NCI-H2107 treated with DMSO at 0.1 percent for 48 hours (cell line): ENCODE measurements at regions not wholly inside any gene's neighbourhood (a gene's known extent, or its start where the extent isn't known, plus 50 kb on each side); places are given as distances from the start of the nearest gene placed in this dataset.

Experiments used
- DNase-seq: peaks from one replicate; lab custom pipeline; 2025; ENCODE audit not compliant: unreplicated experiment; lab: John Stamatoyannopoulos, UW

DNA sequence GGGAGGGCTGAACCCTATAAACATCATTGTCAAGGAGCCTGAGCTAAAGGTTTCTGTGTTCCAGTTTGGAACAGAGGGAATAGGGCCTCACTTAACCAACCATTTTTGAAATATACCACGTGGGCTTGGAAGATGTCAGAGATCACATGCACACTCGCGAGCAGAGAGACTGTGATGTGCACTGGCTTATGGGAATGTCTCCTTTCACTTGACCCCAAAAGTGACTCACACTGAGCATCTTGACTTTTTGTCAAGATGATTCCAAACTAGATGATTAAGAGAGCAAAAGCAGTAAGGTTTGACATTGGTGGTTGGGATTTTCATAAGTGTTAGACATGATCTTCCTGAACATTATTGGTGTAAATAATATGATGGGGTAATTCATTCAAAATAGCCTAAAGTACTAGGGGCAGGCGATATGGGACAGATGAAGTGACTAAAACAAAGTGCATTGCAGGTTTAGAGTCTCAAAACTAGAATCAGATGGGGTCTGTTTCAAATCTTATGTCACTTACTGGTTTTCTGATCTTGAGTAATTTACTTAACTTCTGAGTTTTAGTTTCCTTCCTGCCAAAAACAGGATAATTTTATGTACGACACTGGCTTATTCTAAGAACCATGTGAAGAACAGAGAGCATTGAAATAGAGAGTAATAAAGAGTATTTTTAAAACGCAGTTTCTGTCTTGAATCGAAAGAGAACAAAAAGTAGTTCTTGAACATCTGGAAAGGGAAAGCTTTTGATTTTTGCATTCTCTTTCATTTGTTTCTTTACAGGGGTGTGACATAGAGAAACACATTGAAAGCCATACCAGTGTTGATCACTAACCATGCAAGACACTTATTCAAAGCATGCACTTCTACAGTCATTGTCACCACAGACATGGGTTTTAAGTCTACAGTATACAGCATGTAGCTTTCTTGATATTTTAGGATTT, 383.0 kb downstream of the DIRAS2 start:
- no peak for DNase-seq

DNA sequence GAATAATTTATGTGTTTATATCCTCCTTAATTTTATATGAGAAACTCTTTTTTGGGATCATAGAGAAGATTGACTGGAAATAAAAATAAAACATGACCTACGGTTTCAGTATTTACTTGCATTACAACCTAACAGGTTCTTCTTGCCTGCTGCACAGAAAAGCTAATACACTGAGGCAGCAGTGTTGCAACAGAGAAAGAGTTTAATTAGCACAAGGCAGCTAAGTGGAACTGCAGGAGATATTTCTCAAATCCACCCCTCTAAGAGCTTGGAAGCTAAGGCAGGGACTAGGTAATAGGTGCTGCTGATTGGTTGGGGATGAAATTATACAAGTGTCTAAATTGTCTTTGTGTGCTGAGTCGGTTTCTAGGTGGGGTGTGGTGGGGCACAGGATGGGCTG, 380.9 kb downstream of the DIRAS2 start:
- no peak for DNase-seq

DNA sequence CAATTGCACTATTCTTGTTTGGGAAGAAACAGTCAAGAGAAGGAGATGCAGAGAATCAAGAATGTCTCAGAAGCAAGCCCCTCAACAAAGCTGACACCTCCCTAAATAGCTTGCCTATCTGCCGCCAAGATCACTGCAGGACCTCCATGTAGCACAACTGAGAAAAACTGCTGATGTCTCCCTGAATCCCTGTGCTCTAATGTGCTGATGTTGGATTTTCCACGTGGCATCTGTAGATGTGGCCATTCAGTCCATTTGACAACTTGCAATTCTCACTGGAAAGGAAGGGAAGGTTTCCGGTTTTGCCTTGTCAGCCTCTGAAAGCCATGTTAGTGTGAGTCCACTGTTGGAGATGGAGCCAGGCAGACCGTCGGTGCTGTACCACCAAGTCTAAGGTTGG, 374.0 kb downstream of the DIRAS2 start:
- no peak for DNase-seq

DNA sequence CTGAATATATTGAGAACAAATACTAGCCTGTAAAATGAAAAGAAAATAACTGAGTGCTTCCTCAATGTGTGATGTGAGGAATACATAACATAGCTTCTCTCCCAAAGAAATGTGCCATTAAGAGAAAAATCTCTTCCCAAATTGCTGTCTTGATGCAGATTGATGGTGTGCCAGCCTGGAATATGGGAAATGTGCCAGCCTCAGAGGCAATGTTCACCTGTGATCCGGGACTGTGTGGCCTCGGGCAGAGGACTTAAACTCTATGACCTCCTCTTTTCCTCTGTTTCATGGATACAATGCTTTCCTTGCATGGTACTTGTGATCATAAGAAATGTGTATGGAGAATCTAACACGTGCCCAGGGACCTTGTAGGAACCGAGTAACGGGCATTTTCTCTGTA, 370.9 kb downstream of the DIRAS2 start:
- DNase-seq: no peak

DNA sequence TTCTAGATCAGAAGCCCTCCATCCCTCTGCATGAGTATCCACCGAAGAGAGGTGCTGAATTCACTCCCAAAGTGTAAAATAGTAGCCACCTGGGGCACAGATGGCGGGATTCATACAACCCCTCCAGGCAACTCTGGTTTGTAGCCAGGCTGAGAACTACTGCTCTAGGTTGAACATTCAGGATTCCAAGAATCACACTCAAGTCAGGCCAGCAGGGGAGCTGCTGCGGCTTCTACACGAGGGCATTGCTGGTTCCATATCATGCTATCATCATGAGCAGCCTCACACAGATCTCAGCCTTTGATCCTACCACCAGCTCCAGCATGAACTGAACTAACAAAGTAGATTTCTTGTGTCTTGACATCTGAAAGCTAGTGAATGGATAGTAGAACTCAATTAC, 367.9 kb downstream of the DIRAS2 start:
- no peak for DNase-seq

DNA sequence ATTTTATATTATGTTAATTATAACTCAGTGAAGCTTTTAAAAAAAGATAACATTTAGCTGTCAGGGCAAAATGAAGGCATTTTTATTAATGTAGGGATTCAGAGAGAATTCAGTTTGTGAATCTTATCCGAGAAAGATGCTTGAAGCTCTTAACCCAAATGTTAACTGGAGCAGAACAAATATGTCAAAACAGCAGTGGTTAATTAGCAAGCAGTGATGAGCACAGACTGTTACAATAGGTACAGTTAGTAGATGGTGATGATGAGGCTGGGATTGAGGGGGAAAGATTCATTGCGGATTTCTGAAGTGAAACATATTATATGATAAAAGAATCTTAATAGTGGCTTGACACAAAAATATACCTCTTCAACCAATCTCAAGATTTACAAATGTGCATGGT, 356.7 kb downstream of the DIRAS2 start:
- DNase-seq: no peak

DNA sequence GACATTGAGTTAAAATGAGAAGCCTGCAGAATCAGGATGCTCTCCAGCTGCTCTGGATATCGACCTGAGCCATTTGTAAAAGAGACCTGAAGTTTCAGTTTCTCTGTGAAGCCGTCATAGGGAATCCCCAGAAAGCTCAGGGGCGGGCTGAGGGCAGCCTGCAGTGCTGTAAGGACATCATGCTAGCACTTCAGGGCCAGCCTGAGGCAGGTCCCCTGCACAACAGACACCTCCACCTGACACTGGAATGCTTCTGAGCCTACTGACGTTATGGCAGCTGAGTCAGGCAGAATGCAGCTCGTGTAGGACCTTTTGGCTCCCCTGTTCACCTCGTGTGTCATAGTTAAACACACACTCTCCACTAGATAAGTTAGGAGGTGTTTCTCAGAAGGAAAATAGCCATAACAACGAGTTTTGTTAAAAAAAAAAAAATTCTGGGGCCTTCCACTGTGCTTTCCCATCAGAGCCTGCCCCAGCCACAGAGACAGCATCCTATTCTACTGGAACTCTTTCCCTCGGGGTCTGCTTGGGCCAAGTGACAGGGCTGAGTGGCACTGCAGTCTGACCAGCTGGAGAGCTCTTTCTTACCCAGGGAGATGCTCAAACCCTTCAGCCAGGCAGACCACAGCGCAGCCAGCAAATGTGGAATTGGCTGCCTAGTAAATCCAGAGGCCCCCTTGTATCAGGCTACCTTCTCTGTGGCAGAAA, 354.9 kb downstream of the DIRAS2 start:
- DNase-seq: no peak

DNA sequence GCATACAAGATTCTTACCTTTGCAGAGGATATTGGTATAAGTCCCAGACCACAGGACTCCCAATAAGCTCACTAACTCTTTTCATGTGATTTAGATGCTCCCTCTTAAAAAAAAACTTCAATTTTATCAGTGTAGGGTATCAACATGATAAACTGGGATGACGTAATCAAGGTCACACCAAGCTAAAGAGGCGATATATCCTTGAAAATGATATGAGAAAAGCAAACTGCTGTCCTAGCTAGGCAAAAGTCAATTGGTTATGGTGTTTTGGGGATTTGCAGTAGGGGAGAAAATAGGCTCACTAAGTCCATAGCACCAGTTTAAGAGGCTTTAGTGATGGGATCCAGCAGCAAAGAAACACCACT, 354.4 kb downstream of the DIRAS2 start:
- DNase-seq: no peak

DNA sequence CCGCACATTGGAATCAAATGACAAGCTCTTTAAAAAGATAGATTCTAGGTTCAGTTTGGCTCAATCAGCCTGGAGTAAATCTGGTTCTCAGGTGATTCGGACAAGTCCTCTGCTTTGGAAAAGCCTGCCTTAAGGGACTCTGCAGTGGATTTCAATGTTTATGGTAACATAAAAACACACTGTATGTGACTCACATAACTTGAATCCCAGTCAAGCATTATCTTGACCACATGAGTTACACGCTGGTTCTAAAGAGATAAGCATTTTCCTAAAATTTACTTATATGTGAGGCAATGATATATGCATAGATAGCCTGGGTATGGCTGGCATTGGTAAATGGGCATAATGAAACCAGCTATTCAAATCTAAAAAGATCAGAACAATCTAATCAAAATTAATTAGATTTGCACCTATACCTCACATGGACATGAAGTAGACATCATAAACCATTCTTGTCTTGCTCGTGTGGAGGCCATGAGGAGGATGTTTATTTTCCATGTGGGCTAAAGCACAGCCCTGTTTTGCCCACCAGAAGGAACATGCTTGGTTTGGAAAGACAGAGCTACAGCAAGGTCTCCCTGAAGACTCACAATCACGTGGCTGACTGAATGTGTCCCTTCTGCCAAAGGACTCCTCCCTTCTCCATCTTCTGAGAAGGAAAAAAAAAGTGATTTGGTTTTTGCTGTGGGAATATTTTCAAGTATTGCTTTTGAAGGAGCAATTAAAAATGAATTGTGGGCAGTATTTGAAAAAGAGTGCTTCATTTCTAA, 351.7 kb downstream of the DIRAS2 start:
- no peak for DNase-seq

DNA sequence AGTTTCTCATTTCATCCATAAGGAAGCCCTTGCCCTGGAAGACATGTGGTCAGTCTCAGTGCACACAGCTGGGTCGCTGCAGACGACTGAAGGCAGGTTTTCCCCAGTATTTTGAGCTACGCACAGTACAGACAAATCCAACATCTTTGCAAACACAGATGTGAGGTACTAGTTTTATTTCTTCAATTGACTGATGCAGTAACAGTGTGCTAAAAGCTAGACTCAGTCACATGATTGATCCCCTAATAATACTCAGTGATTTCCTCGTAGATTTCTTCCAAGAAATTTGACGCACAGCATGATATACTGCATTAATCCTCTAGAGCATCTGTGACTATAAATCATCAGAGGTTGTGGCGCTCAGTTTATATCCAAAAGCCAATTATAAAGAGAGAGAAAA, 346.1 kb downstream of the DIRAS2 start:
- no peak for DNase-seq

DNA sequence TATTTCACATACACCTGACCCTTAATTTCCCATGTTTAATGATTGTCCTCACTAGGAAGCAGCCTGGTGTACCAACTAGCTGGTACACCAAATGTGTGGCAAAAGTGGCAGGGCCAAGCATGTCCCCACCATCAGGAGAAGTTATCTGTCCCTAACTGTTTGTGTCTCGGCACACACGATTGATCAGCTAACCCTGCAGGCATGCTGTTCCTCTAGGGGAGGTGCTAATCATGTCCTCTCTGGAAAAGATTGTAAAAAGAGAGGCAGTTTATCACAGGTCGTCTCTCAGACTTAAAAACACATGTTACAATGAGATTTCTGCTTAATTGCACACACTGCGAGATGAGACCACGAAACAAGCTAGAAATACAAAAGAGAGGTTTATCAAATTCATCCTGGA, 342.7 kb downstream of the DIRAS2 start:
- no peak for DNase-seq

DNA sequence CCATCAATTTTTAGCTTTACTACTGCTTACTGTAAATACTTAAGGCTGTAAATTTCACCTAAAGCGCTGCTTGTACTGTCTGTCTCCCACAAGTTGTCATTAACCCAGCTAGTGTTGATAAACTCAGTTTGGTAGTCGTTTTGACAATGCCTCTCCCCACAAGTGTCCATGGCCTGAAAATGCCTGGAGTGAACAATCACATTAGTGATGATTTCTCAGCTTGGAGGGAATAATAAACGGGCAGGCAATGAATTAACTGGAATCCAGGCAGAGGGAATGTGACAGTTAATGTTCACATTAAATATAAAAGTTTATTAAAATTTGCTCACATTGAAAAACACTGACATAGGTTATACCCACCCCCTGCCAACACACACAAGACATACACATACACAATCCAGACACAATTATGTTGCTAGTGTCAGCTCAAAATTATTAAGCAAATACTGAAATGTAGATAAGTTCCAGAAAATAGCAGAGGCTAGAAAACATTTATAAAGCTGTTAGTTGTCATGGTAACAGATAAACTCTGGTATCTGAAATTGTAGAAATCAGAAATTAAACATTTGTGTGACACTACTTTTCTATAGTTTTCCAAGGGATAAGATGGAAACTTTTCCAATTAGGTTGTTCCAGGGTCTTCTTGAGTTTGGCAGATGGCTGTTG, 341.9 kb downstream of the DIRAS2 start:
- no peak for DNase-seq

DNA sequence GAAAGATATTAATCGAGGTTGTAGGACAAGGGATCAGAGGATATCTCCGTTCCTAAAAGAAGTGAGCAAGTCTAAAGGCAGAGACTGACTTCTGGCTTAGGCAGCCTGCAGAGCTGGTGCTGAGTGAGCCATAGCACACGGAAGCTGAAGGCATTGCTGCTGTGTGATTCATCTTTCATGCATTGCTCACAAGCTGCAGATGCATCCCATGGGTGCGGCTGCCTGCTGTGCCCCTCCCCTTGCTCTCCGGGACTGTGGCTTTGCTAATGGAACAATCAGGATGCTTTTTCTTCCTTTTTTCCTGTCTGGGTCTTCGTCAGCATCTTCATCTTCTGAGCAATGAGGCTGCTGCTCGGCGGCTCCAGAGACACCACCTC, 341.4 kb downstream of the DIRAS2 start:
- peak; percentile 4 for DNase-seq

DNA sequence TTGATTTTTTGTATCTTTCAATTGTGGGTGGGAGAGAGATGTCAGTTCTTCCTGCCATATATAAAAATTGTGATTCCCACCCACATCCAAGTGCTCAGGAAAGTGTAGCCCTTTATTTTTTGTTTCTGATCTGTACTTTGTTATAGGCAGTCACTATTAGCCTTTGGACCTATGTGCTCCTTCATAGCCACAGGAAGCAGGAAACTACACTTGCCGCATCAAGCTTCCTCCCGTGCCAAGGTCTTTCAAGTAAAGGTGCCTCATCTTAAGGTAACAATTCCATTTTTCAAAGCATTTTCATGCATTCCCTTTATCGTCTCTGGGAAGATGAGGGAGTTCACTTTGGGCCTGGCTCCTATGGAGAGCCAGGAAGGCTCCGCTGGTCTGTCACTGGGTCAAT, 339.0 kb downstream of the DIRAS2 start:
- DNase-seq: no peak

DNA sequence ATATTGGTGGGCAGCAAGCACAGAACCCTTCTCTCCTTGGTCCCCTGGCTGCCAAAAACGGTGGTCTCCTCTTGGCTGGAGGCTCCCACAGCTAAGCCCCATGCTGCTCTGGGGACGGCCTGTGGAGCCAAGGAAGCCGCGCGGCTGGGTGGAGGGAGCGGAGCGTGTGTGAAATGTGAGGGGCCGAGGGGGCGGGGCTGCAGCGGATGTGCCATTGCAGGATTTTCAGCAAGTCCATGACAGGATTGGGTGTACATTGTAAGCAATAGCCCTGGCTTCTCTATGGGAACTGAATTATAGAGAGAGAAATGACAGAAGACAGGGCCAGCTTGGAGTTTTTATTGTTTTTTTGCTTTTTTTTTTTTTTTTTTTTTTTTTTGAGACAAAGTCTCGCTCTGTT, 336.5 kb downstream of the DIRAS2 start:
- no peak for DNase-seq

DNA sequence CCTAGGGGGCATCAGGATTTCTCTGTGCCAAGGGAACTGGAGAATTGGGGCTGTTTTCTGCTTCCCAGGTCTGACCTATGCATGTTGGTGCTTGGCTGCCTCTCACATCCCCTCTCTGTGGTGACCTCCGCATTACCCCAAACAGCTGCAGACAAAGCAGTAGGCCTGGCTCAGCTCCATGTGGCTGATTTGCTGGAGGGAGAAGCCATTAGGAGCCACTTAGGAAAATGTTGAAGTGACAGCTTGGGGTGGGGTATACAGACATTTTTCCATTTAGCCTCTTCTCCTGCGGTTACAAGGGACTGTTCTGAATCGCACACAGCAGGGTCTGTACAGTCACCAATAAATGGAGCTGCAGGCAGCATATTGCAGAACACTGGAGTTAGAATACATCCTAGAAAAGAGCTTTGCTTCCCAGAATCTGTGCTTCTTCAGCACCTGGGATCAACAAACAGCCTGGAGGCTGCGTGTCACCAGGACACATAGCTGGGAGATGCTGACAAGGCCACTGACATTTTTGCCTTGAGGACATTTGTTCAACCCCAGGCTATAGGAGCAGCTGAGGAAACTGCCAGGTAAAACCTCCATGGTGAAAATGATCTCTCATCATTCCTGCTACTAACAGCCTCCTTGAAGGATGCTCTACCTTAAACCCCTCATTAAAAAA, 335.3 kb downstream of the DIRAS2 start:
- peak; percentile 96 for DNase-seq

DNA sequence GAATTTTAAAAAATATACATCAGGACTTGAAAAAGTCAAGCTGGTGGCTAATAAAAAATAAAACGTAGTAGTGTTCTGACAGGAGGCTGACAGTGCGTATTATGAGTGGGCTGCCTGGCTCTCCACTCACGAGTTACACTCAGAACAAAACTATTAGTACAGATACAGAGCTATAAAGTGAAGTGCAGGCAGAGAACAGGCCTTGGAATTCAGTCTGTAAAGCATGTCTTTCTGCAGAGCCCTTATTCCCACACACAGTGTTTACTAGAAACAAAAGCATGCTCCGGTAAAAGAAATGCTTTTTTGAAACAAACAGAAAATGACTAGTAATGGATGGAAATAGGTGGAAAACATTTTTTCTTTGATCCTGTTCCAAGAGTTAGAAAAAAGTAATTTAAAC, 334.7 kb downstream of the DIRAS2 start:
- no peak for DNase-seq

DNA sequence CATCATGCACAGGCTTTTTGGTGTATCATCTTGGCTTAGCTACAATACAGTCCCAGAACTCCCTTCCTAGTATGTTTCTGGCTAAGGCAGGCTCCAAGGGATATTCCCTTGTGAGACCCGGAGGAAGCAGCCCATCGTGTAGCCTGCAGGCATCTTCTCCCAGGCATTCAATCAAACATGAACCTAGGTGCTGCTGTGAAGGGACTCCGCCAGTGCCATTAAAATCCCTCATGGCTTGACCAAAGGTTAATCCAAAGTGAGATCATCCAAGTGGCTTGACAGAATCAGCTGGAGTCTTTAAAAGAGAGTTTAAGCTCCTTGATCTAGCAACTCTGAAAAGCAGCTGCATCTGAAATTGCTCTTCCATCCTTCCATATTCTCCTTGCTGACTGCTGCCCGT, 333.9 kb downstream of the DIRAS2 start:
- DNase-seq: no peak

DNA sequence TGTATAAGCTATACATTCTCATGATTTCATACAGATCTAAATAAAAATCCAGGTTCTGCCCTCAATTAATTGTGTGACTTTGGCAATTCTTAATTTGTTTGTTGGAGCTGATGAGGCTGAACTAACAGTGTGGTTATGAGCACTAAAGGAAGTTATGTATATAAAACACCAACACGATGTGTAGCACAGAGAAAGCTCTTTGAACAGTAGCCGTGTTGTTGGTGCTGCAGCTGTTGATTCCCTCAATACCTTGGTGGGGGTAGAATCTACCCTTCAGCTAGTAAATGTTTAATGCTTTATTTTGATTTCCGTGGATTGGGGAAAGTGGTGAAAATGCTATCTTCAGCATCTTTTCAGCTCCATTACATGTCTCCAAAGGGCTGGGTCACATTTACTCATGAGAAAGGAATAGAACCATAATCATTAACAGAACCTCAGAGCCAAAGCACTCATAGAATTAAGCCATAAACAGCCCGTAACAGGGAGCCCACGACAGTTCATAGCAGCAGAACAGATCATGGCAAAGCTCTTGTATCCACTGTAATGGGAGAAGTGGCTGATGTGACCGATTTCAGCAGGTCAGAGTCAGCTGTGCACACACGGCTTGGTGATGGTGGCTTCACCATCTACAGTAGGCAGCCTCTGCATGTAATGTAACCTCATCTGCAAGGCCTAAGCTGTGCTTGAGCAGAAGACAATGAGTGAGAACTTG, 332.7 kb downstream of the DIRAS2 start:
- no peak for DNase-seq

DNA sequence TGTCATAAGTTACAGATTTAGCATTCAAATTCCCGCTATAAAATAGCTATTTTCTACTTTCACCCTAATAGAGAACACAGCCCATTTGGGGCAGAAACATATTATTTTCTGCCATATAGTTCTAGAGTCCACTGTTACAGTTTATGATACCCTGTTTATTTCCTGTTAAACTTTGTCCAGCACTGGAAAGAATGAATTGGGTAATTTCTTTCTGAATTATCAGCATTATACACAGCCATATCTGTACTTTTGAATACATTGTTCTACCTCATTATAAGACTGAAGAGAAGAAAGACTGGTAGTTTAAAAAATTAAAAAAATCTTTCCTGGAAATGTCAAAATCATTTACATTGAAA, 332.1 kb downstream of the DIRAS2 start:
- no peak for DNase-seq
